Activated CD4-positive, alpha-beta T cell treated with anti-CD3 and anti-CD28 coated beads, Interleukin-2, Interleukin-4, amounts not matched to agents 100 ng/mL and 50 ng/mL, durations not matched to agents 16 hours and 8 hours (primary cell): ENCODE measurements at regions not wholly inside any gene's neighbourhood (a gene's known extent, or its start where the extent isn't known, plus 50 kb on each side); places are given as distances from the start of the nearest gene placed in this dataset.
"Not testable (repeated sequence)": the region's sequence is repeated elsewhere in the genome, so short reads cannot be mapped to it uniquely, and the experiment has no call there.

ENCODE experiments used
- DNase-seq: peaks from one replicate; pipeline ENCODE4 v3.0.0-alpha.2; 2020; ENCODE audit warnings: low spot score

- no peak for DNase-seq
Observed at GRCh38 chr13:84653915-84654534, 771.8 kb upstream of the SLITRK1 start.

DNA sequence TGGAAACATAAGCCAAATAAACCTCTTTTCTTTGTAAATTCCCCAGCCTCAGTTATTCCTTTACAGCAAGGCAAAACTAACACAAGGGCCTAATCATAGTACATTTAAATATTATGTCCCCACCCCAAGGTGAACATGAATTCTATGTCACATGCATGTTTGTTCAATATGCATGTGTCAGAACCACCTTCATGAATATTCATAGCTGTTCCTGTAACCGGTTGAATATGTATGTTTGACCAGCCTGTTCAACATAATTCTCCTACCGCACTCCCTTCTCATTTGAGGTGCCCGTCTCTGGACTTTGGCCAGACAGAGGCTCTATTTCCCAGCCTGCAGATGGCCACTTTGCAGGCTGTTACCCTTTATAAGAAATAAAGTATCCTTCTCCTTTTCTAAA, 769.4 kb upstream of the SLITRK1 start:
- no peak for DNase-seq

DNA sequence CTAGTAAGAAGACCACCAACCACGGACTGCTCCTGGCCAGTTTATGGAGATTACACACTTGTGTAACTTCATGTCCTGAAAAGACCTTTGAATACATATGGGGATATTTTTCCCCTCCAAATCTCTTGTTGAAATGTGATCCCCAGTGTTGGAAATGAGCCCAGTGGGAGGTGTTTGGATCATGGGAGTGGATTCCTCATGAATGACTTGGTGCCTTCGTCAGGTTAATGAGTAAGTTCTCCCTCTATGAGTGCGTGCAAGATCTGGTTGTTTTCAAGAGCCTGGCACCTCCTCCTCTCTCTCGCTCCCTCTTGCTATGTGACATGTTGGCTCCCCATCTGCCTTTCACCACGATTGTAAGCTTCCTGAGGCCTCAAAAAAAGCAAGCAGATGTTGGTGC, 769.0 kb upstream of the SLITRK1 start:
- DNase-seq, result no peak

- DNase-seq, result no peak
Observed at GRCh38 chr13:84649853-84650252, 767.6 kb upstream of the SLITRK1 start.

DNA sequence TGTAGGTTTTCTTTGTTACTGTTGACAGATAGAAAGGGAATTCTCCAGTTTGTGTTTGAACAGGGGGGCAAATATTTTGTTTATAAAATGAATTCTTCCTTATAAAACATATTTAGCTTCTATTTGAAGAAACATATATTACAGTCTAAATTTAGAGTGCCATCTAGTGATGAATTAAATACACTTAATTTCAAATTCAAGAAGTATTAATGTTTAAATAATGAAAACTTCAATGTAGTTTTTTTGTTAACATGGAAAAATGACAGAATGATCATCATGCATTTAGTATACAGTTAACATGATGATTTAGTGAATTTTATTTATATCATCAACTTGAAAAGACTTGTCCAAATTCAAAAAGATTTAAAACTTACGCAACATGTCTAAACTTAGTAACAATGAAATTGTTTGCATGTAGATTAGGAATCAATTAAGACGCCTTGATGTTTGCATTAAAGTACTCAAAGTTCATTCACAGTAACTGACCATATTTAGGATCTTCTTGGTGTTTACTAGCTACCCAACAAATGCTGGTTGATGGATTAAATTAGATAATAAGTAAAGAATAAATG, 765.9 kb upstream of the SLITRK1 start:
- no peak for DNase-seq

GRCh38 chr13:84646957-84647356, 764.7 kb upstream of the SLITRK1 start:
- DNase-seq, result no peak

- no peak for DNase-seq
Observed at GRCh38 chr13:84645196-84646012, 763.1 kb upstream of the SLITRK1 start.

DNA sequence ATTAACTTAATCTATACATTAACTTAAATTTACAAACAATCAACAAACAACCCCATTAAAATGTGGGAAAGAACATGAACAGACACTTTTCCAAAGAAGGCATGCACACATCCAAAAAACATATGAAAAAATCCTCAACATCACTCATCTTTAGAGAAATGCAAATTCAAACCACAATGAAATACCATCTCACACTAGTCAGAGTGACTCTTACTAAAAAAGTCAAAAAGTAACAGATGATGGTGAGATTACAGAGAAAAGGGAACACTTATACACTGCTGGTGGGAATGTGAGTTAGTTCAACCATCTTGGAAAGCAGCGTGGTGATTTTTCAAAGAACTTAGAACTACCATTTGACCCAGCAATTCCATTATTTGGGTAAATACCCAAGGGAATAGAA, 759.2 kb upstream of the SLITRK1 start:
- no peak for DNase-seq

- no peak for DNase-seq
Observed at GRCh38 chr13:84640691-84641090, 758.4 kb upstream of the SLITRK1 start.

GRCh38 chr13:84630476-84630875, 748.2 kb upstream of the SLITRK1 start:
- DNase-seq, result no peak

DNA sequence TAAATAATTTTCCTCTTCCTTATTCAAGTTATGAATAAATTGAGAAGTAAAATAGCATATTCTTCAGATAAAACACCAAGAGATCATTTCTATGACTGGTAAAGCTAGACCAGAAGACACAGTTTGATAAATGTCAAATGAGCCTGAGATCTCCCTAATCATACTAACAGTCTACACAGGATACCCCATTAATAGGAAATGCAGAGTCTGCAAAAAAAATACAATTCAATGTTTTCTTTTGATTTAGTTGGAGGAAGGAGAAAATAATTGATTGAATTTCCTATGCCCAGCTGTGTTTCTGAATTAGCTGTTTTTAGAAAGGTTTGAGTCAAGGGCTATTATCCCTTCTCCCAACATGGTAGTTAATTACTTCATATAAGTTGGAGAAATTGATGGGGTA, 734.6 kb upstream of the SLITRK1 start:
- DNase-seq, result no peak

GRCh38 chr13:84609716-84610115, 727.4 kb upstream of the SLITRK1 start:
- no peak for DNase-seq

- DNase-seq, result no peak
Observed at GRCh38 chr13:84607261-84608013, 725.2 kb upstream of the SLITRK1 start.

DNA sequence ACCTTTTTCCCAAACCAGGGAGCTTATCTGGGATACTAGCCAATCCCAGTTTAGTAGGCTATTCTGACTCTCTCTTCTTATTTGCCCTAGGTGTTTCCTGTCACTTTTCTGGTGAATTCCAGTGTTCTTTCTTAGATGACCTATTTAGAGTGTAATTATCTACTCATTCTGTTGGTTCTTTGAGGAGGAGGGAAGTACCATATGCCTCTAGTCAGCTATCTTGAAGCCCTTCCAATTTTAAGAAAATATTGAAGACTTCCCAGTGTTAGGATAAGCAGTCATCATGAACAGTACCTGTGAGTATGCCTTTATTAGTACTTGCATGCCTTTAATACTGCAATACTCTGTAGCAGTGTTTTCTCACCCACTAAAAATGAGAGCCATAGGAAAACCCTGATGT, 724.3 kb upstream of the SLITRK1 start:
- DNase-seq, result no peak

GRCh38 chr13:84605927-84606326, 723.7 kb upstream of the SLITRK1 start:
- DNase-seq, result no peak

DNA sequence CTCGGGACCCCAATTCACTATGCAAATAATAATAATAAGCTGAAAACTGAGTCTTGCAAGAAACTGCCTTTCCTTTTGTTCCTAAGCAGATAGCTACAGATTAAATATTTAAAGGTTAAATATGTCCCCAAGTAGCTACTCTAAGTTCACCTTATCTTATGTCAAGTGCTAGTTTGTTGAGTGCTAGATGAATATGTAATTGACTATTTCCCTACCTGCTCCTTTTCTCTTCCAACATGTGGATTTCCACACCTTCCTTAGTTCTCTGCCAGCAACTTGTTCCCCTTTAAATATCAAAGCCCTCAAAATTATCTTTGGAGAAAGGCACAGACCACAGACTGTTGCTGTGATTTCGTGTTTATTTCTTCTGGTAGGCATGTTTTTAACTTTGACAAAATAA, 709.2 kb upstream of the SLITRK1 start:
- no peak for DNase-seq

DNA sequence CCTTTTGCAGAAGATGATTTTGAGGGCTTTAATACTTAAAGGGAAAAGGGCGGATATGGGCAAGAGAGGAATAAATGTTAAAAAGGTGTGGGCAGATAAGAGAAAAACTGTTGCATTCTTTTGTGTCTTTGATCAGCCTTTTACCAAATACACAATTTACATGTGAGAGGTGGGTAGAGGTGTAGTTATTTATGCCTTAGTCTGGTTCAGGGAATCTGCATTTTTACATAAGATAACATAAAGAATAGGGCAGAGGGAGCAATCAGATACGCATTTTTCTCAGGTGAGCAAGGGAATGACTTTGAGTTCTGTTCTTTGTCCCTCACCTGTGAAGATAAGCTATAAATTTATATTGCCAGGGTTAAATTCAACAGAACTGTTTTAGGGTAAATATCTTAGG, 708.4 kb upstream of the SLITRK1 start:
- DNase-seq, result no peak

- no peak for DNase-seq
Observed at GRCh38 chr13:84588023-84588422, 705.7 kb upstream of the SLITRK1 start.

DNA sequence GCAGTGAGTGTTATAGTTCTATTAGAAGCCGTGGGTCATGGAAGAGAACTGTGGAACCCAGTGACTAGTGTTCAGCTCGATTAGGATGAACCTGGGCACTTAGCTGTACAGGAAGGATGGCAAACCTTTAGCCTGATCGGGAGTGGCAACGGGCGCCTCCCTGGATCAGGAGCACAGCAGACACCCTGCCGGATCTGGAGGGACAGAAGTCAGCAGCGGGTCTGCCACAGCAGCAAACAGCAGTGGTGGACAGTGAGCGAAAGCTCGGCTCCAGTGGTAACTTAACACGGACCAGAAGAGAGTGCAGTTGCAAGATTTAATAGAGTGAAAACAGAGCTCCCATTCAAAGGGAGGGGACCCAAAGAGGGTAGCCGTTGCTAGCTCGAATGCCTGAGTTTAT, 697.6 kb upstream of the SLITRK1 start:
- not testable (repeated sequence) for DNase-seq

DNA sequence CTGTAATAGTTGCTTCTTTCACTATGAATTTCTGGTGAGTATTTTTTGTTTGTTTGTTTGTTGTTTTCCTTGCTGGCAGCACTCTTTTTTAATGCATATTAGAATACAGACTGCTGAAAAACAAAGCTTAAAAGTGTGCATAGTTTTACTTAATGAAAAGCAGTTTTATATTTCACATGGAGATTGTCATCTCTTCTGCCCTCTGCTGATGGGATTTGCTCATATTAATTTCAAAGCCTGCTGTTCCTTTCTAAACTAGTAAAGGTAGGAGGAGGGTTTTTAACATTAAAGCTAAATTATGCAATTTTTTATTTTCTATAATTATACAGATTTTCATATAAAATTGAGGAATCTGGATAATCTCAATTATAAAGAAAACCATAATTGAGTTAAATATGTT, 692.6 kb upstream of the SLITRK1 start:
- DNase-seq, result no peak

DNA sequence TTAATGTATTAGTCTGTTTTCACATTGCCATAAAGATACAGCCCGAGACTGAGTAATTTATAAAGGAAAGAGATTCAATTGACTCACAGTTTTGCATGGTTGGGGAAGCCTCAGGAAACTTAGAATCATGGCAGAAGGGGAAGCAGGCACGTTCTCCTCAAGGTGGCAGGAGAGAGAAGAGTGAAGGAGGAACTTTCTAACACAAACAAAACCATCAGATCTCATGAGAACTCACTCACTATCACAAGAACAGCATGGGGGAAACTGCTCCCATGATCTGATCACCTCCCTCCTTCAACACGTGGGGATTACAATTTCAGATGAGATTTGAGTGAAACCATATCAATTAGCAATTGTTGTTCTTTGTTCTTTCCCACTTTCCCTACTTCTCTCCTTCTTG, 689.0 kb upstream of the SLITRK1 start:
- no peak for DNase-seq

DNA sequence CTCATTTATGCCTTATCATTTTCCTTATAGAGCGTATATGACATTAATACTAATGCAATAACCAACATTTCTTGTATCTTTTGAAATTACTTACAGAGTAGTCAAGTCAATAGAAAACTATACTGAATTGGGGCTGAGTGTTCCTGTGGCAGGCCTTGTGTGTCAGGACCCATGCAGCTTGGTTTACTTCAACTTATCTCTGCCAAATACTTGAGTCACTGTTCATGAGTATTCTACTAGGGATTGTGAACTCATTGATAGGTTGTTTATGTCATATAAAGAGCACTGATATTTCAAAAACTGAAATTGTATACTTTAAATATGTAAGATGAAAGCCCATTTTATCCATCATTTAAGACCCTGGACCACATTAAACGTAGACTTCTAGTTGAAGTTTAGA, 688.6 kb upstream of the SLITRK1 start:
- no peak for DNase-seq

DNA sequence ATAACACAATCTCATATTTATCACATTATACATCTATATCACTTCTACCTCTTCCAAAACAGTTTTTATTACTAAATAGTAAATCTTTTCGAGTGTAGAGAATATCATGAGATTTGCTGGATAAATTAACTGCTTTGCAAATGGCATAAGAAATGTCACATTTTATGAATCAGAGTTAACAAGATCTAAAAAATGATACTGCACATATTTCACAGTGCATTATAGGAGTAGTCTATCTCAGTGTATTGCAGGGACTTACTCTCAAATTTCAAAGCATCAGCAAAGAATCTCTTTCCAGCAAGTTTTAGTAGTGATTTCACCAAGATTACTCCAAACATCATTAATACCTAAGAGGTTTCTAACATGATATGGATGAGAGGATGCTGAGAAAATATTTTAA, 687.1 kb upstream of the SLITRK1 start:
- no peak for DNase-seq
